Coronary artery (tissue), 2 donors: ENCODE measurements at regions not wholly inside any gene's neighbourhood (a gene's known extent, or its start where the extent isn't known, plus 50 kb on each side); places are given as distances from the start of the nearest gene placed in this dataset.

Experiments used
- DNase-seq: peaks from one replicate; pipeline ENCODE4 v3.0.0-alpha.2; 2017; ENCODE audit warnings: low spot score
- H3K27ac ChIP-seq, 2 donors: fragments of 200-600 bp; sonication (generic); one replicate each; pipeline ENCODE4 v1.5.1; 2016 to 2019
- H3K4me3 ChIP-seq: fragments of 200-600 bp; sonication (generic); 2 replicates; pipeline ENCODE4 v1.5.1; 2016; ENCODE audit warnings: mild to moderate bottlenecking, moderate library complexity
- TF ChIP-seq, protein P1 (sequence below): fragments of 200-600 bp; sonication (generic); IDR thresholded peaks from one replicate; pipeline ENCODE4 v1.5.1; 2019; ENCODE audit warnings: antibody characterized with exemption

DNA sequence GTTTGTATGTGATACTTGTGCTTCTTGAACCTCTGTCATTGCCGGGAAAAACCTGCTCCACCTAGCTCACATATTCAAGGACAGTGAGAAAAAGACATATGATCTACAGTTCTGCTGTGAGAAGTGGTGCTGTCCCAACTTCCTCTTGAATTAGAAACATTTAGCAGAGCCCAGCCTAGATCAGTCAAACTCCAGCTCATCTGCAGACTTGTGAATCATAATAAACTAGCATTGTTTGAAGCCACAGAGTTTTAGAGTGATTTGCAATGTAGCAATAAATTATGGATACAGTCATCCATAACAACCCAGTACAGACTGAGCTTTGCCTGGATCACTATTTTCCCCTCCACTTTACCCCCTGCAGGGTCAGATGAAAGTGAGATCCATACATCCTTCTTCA, 497.8 kb downstream of the PLA2G4A start:
- TF ChIP-seq, protein P1, sequence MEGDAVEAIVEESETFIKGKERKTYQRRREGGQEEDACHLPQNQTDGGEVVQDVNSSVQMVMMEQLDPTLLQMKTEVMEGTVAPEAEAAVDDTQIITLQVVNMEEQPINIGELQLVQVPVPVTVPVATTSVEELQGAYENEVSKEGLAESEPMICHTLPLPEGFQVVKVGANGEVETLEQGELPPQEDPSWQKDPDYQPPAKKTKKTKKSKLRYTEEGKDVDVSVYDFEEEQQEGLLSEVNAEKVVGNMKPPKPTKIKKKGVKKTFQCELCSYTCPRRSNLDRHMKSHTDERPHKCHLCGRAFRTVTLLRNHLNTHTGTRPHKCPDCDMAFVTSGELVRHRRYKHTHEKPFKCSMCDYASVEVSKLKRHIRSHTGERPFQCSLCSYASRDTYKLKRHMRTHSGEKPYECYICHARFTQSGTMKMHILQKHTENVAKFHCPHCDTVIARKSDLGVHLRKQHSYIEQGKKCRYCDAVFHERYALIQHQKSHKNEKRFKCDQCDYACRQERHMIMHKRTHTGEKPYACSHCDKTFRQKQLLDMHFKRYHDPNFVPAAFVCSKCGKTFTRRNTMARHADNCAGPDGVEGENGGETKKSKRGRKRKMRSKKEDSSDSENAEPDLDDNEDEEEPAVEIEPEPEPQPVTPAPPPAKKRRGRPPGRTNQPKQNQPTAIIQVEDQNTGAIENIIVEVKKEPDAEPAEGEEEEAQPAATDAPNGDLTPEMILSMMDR: no peak
- no peak overlapping the region for H3K27ac ChIP-seq
- no peak for DNase-seq
- H3K4me3 ChIP-seq: no peak overlapping the region

DNA sequence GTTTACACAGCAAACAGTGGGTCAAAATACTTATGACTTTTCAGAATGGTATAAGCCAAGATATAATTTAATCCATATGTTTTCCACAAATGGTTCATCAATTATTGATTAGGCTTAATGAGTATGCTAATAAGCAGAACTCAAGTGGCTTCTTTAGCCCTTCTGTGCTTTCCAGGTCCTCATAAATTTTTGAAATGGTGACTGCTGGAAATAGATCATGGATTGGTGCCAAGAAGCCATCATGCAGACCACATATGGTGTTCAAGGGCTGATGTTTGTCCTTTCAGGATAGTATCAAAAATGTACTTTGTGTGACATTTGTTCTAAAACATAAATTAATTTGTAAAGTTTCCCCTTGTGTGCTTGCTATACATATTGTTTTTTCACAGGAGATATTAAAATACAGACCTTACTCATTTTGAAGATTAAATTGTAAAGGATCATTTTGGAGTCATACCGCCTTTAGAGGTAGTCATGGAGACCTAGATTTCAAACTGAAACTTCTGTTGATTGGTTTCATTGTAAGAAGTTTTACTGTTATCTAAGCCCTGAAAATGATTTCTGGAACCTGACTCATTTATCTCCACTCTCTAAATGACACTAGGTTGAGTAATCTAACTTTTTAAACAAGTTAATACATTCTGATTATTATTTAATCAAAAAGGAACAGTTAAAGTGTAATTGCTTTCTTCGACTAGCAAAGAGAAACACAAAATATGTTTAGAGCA, 507.9 kb downstream of the PLA2G4A start:
- H3K4me3 ChIP-seq: no peak overlapping the region
- TF ChIP-seq, protein P1: no peak
- H3K27ac ChIP-seq: no peak overlapping the region
- no peak for DNase-seq

DNA sequence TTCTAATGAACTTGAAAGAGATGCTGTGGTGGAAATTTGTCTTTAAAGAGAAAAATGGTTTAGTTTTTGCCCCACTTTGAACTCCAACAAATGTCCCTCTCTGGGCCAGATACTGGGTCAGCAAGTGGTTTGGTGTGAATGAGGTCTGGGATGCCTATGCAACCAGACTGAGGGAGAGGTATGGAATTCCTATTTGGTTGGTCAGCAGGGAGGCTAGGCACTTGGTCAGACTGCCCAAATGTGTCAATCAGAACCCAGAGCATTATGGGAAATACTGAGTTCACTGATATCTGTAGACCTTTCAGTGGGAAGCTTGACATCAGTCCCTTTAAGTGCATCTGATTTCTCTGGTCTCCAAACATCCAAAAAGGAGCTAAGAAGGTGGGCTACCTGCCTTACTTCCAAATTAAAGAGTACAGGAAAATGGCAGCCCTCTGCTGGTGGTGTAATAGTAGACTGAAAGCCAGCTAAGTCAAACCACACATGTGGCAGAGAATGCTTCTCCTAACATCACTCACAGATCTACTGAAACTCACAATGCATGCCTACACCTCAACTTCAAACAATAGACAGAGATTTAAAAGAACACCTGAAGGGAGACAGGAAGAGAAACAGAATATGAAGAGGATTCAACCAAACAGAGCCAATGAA, 510.1 kb downstream of the PLA2G4A start:
- TF ChIP-seq, protein P1: no peak
- H3K4me3 ChIP-seq: no peak overlapping the region
- DNase-seq: no peak
- H3K27ac ChIP-seq: no peak overlapping the region

DNA sequence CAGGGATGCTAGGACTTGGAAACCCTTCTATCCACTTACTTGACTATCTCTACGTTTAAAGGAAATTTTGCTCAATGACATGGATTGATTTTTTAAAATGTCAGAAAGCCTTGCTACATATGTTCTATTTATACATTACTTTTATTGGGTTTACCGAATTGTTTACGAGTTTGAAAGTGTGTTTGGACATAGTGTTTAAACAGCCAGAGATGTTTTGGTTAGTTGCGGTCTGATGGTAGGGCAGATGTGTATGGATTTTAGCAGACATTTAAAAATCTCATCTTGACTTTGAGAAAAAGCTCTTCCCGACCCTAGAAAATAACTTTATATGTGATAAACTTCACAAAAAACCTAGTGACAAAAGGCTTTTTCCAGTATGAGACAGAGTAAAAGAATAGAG, 513.7 kb downstream of the PLA2G4A start:
- Histone ChIP-seq H3K4me3 (no peak overlapping the region), H3K27ac (no peak overlapping the region)
- DNase-seq: no peak
- TF ChIP-seq, protein P1: no peak

DNA sequence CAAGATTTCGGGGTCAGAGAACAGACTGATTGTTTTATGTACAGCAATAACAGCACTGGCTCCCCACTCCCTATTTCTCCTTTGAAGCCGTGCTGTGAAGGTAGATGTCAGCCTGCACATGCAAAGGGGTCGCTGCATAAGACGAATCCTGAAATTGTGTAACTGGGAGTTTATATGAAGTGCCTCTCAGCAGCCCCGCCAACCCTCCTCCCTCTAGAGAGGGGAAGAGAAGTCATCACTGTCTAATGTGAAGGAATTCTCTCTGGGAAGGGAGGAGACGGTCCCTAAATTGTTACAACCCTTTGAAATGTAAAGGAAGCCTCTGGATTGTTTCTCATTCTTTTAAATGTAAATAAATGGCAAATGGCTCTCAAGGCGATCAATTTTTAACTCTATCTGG, 545.3 kb downstream of the PLA2G4A start:
- TF ChIP-seq, protein P1: no peak
- Histone ChIP-seq H3K27ac (no peak overlapping the region), H3K4me3 (no peak overlapping the region)
- DNase-seq: no peak

DNA sequence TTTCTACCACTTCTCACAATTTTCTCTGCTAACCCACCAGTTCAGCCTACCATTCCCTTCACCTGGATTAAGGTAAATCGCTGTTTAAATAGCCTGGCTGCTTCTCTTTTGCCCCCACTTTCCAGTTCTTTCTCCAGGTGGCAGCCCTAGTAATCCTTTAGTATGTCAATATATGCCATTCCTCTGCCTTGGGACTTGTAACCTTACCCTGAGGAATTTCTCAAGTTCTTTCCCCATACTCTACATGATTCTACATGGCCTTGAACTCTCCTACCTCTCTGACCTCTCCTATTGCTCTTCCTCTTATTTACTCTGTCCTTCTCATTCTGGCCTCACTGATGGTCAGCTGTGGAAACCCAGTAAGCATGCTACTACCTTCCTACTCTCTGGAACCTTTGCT, 546.0 kb downstream of the PLA2G4A start:
- no peak for DNase-seq
- TF ChIP-seq, protein P1: no peak
- H3K4me3 ChIP-seq: no peak overlapping the region
- no peak overlapping the region for H3K27ac ChIP-seq

DNA sequence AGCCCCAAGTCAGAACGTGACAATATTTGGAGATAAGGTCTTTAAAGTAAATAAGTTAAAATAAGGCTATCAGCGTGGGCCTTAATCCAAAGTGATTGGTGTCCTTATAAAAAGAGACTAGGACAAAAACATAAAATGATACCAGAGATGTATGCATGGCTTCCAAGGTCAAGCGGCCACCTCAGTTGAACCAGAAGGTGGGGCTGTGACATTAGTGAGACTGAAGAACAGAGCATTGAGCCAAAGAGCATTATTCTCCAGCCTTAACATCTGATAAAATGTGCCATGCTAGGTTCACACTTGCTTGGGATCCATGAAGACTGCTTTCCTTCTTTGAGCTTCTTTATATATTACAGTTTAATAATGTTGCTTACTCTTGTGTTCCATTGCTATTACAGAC, 554.6 kb downstream of the PLA2G4A start:
- no peak for DNase-seq
- Histone ChIP-seq H3K27ac (no peak overlapping the region), H3K4me3 (no peak overlapping the region)
- TF ChIP-seq, protein P1: no peak
